GM18519 (cell line): ENCODE measurements at regions not wholly inside any gene's neighbourhood (a gene's known extent, or its start where the extent isn't known, plus 50 kb on each side); places are given as distances from the start of the nearest gene placed in this dataset.
A peak's percentile ranks its signal among the peaks of the same experiment; 100 is the strongest.
"Not testable (repeated sequence)": the region's sequence is repeated elsewhere in the genome, so short reads cannot be mapped to it uniquely, and the experiment has no call there.

Source experiments
- ATAC-seq: cut with Tn5 transposase; IDR thresholded peaks from one replicate; pipeline ENCODE4 v1.9.1; 2021; ENCODE audit warnings: mild to moderate bottlenecking, moderate library complexity; ENCODE audit not compliant: unreplicated experiment, low FRiP score

DNA sequence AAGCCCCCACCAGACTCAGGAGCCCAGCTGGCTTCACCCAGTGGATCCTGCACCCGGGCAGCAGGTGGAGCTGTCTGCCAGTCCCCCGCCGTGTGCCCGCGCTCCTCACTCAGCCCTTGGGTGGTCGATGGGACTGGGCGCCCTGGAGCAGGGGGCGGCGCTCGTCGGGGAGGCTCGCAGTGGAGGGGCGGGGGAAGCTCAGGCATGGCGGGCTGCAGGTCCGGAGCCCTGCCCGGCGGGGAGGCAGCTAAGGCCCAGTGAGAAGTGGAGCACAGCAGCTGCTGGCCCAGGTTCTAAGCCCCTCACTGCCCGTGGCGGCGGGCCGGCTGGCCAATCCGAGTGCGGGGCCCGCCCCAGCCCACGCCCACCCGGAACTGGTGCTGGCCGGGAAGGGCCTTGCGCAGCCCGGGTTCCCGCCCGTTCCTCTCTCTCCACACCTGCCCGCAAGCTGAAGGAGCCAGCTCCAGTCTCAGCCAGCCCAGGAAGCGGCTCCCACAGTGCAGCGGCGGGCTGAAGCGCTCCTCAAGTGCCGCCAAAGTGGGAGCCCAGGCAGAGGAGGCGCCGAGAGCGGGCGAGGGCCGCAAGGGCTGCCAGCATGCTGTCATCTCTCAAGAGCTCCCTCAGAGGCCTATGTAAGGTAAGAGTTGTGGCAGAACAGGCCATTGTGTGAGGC lies 1307.8 kb upstream of the TMEFF2 start:
- no peak for ATAC-seq

DNA sequence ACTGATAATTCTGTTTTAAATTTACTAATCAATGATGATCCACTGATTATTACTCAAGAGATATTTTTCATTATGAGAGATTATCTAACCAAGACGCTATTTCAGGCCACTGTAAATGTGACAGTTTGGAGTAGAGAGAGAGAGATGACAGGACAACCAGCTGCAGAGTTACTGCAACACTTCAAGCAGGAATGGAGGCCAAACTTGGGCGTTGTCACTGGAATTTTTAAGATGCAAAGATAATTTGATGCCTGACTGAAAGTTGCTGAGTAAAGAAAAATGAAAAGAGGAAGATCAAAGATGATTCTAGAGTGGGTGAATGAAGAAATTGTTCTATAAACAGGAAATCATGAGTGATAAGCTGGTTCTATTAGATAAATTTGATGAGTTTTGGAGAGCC lies 1302.1 kb upstream of the TMEFF2 start:
- ATAC-seq, result no peak

DNA sequence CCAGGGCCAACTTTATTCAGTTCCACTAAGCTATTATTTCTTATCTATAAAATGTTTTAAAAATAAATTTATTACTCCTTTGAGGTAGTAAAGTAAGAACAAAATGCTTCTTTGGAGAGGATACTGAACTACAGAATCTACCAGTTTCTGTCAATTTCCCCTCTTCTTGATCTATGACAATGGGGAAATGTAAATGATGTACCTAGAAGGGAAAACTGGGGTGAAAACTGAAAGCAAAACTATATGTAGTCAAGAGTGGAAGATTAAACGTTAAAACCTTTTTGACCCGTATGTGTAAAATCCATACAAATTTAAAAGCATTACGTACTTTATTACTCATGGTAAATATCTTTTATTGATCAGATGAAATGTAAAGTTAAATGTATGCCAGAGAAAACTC lies 1287.8 kb upstream of the TMEFF2 start:
- peak; percentile 81 for ATAC-seq

DNA sequence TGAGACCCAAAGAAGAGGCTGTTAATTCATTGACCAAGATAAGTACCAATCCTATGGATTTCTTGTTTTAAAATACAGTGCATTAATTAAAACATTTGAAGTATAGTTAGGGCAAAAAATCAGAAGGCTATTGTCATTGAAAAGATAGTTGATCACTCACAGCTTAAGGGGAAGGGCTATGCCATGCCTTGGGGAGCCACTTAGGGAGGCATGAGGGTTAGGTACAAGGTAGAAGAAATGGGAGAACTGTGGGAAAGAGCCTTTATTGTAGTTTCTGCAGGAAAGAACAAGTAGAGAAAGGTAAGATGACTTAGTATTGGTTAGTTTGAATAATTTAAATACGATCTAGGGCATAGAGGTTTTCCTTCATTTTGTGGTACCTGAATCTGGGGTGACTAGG lies 1285.5 kb upstream of the TMEFF2 start:
- no peak for ATAC-seq

DNA sequence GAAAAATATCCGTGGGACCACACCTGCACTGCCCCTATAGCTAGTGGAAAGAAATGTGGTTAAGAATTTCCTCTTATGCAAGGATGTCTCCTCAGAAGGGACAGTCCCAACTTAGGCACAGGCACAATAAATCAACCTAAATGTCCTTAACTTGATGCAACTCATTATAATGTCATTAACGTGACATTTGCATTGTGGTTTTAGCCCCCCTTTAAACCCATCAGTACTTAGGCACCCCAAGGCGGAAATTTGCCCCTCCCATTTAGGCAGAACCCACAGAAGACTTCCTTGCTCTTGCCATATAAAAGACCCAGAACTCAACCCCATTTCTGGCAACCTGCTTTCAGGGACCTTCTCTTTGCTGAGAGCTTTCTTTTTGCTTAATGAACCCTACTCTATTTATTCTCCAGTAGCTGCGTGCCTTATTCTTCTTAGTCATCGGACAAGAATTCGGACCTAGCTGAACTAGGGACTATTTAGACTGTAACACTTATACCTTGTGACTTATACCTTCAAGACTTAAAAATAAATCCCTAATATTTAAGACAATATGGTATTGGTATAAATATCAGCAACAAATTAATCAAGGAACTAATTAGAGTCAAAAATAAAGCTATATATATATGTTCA lies 1281.6 kb upstream of the TMEFF2 start:
- no peak for ATAC-seq

DNA sequence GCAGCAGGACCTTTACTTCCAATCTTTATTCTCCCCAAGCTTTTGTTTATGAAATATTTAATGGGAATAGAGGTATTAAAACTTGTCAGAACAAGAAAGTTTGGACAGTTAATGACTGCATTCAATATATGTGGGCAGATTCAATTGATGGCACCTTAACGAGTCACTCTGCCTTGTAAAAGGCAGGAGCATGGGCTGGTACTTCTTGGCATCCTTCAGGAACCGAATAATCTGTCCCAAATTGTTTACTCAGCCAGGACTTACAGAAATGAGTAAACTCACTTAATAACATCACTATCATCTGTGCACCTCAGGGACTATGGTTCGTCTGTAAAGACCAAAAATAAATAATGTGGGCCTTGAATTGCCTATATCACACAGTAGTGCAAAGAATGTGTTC lies 1280.3 kb upstream of the TMEFF2 start:
- no peak for ATAC-seq

DNA sequence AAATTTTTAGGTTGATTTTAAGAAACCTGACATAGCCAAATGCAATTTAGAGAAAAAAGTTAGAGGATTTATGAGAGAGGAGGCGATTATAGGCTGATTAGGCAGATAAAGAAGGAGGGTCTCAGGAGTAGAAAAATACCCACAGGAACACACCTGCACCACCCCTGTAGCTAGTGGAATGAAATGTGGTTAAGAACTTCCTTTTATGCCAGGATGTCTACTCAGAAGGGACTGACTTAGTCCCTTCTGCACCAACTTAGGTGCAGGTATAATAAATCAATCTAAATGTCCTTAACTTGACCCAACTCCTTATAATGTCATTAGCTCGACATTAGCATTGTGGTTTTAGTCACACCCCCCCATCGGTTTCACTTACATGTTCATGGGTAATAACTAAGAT lies 1274.5 kb upstream of the TMEFF2 start:
- no peak for ATAC-seq

DNA sequence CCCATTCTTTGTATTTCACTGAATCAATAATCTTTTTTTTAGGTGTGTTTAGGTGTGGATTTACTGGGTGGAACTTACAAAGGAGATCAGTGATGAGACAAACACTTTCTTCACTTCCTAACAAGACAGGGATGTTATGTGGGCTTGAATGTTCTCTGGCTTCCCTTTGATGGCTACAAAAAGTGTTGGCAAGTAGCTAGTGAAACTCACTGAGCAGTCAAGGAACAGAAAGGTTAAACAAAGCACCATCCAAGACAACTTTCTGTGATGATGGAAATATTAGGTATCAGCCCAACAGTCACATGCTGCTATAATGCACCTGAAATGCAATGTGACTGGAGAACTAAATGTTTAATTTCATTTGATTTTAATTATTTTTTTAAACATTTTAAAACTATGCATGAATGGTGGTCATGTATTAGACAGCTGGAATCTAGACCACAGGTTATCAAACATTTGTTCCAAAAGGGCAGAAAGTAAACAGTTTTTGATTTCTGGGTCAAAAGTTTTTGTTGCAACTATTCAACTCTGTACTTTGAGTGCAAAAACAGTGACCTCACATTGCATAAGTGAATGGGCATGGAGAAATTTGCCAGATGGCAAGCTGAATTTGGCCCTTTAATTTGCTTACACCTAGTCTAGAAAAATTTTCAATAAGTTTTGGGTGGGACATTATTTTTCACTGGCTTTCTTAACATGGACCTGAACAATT lies 1272.7 kb upstream of the TMEFF2 start:
- no peak for ATAC-seq

DNA sequence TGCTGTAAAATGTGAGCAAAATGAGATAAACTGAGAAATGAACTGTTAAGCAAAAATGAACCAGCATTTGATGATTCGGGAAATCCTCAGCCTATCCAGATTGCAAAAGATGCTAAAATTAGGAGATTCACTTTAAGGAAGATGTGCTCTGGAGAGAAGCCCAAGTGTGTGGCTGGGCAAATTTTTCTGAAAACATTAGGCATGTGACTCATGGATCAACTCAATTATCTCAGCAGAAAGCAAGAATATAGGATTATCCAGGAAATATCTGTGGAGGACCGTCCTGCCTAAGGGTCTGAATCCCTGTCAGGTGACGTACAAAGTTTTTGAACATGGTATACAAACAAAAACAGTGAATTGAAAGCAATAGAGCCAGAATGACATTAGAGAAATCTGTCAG lies 1268.3 kb upstream of the TMEFF2 start:
- ATAC-seq, result no peak

DNA sequence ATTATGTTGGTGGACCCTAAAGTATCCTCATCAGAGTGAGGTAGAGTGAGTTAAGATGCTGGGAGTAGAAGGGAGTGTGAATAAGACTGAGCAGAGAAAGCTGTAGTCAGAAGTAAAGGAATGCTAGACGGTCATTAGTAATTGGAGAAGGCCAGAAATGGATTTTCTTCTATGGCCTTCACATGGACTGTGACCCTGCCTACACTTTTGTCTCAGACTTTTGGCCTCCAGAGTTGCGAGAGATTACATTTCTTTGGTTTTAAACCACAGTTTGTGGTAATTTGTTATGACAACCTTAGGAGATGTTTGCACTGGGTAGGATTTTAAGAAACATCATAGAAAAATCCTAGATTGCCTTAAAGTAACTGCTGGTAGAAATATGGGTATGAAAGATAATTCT lies 1267.7 kb upstream of the TMEFF2 start:
- ATAC-seq, result no peak

DNA sequence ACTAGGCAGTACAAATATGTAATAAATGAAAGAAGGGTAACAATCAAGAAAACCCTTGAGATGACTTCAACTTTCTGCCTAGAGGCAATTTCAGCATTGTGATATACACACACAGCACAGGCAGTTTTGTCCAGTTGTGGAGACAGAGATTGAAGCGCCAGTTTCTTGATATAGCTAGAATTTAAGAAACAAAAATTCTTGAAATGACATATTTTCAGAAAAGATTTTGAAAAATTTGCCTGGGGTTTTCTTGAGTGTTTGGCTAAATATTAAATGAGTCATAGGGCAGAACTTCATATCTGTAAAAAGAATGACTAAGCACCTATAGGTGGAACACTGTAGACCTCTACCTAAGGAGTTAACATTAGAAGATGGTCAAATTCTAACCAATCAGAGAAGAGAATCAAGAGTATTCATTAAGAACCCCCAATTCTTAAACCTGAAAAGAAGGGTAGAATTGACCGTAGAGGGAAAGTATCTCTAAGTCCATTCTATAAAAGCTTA lies 1266.8 kb upstream of the TMEFF2 start:
- ATAC-seq, result no peak

DNA sequence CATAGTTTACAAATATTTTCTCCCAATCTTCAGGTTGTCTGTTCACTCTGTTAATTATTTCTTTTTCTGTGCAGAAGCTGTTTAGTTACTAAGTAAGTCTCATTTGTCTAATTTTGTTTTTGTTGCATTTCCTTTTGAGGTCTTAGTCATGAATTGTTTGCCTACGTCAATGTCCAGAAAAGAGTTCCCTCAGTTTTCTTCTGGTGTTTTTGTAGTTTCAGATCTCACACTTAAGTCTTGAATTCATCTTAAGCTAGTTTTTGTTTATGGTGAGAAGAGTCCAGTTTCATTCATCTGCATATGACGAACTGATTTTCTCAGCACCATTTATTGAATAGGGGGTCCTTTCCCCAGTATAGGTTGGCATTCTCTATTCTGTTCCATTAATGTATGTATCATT lies 1252.2 kb upstream of the TMEFF2 start:
- ATAC-seq, result no peak

DNA sequence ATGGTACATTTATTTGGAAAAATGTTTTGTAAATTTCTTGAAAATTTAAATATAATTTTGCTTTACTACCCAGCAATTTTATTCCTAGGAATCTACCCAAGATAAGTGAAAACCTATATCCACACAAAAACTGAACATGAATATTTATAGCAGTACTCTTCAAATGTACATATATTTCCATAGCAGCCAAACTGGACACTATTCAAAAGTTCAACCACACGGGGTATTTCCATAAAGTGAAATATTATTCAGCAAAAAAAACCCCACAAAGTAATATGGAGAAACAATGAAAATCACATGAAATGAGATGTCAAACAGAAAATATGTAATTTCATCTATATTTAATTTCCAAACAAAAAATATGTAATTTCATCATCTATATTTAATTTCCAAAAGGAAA lies 1247.6 kb upstream of the TMEFF2 start:
- no peak for ATAC-seq

DNA sequence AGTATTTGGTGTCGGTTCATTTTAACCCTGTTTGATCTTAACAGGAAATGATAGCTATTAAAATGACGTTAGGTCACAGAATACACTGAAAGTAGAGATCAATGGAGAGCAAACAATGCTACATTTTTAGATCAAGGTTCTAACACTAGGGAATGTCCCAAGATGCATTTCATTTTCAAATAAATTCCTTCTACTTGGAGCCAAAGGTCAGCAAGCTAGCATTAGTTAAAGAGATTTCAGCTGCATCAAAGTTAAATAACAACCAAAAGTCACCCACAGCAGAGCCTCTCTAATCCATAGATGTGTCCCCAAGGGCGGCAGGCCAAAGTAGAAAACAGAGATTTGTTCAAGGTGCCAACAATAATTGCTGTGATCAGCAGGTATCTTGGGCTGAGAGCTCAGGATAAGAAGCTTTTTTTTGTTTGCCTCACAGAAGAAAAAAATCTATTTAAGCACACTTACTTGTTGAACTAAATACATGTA lies 1233.6 kb upstream of the TMEFF2 start:
- no peak for ATAC-seq

DNA sequence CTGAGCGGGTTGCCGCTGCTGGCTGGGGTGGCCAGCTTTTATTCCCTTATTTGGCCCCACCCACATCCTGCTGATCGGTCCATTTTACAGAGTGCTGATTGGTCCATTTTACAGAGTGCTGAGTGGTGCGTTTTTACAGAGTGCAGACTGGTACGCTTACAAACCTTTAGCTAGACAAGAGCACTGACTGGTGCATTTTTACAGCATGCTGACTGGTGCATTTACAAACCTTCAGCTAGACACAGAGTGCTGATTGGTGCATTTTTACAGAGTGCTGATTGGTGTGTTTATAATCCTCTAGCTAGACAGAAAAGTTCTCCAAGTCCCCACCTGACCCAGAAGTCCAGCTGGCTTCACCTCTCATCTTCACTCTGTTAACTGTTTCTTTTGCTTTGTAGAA lies 1217.6 kb upstream of the TMEFF2 start:
- ATAC-seq, result not testable (repeated sequence)

DNA sequence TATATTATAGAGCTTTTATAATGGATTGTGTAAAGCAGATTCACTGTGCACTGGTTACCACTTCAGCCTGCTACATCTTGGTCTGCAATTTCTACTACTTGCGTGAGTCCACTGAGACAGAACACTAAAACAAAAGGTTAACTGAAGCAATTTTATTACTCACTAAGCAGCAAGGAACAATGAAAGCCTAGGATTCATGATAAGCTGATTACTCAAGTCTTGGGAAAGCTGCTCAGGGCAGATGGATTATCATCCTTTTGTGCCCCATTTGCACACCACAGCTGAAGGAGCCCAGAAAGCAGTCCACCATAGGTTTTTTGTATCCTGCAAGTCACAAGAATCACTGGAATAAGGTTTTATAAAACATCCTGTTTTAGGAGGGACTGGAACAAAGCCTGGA lies 1215.2 kb upstream of the TMEFF2 start:
- no peak for ATAC-seq

DNA sequence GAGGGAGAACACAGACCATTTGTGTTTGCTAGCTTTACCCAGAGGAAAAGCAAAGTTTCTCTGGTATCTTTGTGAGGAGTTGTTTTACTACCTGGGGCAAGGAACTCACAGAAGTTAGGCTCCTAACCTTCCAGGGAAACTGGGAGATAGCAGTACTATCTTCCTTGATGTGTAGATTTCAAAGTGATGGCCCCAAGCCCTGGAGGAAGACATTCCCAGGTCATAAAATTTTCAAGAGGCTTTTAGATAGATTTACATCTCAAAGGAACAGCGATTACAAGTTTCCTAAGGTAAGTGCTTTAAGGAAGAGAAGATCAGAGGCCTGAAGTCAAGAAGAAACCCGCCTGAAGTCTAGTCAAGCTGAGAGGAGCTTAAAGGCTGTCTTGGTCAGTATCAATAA lies 1187.8 kb upstream of the TMEFF2 start:
- no peak for ATAC-seq

DNA sequence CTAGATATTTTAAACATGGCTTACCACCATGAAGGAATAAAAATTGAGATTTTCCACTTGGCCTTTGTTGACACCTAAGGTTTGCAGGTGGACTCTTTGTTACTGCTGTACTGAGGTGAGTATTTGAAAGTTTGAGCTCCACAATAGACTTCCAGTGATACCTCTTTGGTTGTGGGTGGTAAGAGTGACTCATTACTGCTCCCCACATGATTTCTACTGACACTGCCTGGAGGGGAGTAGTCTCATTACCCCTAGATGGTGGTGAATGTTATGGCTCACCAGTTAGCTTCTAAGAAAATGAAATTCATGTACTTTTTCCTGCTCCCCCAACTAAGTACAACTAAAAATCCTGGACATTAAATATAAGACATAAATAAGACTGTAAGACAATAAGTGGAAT lies 1183.1 kb upstream of the TMEFF2 start:
- ATAC-seq, result no peak

DNA sequence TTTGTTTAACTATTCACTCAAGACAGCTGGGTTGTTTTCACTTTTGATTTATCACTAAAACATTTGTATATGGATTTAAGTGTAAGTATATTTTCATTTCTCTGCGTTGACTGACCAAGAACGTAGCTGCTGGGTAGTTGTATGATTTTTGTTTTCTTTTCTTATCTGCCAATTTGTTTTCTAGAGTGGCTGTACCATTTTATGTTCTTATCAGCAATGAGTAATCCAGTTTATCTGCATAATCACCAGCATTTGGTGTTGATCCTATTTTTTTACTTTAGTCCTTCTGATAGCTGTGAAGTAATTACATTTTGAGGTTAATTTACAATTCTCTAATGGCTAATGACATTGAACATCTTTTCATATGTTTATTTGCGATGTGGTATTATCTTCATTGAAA lies 1178.4 kb upstream of the TMEFF2 start:
- ATAC-seq, result no peak

DNA sequence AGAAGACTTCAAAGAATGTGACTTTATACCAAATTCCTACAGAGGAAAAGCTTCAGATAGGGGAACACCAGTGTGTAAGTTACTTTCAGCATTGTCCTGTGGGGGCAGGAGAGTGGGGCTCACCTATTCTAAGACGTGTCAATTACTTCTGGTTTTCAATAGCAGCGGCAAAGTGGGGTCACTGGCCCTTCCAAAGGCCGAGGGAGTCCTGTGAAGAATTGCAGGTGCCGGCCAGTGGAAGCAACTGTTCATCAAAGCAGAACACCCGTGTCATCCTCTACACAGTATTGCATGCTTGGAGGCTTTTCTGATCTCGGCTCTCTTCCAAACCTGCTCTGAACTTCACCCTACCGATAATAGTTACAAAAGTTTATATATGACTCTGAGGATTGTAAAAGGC lies 1176.5 kb upstream of the TMEFF2 start:
- no peak for ATAC-seq

DNA sequence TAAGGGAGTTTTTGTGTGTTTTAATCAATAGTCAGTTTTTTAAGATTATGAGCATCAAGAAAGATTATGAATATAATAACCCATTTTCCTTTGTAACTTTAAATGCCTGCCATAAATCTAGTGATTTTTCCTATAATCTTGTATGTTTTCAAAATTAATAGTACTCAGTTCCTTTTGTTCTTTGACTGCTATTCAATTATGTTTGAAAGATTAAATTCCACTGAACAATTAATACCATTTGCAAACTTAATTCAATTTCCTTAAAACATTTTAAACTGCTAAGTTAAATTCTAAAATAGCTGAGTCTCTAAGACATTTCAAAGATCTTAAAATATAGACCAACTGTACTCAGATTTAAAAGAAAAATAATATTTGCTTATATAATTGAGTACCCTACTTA lies 1173.9 kb upstream of the TMEFF2 start:
- ATAC-seq, result no peak

DNA sequence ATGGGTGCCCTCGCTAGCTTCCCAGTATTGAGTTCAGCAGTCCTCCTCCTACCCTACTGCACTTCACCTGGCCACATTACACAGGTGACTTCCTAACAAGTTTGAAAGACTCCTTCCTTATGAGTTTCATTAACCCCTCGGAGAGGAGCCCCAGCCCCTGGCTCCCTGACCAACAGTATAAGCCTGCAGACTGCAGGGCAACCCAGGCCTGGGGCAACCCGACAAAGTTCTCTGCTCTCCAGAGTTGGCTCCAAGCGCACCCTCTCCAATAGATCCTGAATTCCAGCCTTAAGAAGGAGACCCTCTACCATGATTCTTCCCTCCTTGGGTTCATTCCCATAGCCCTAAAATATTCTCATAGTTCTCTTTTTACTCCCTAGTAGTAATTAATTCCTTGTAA lies 1162.8 kb upstream of the TMEFF2 start:
- no peak for ATAC-seq
